NCI-H128 (cell line): ENCODE measurements at regions not wholly inside any gene's neighbourhood (a gene's known extent, or its start where the extent isn't known, plus 50 kb on each side); places are given as distances from the start of the nearest gene placed in this dataset.

Source experiments
- DNase-seq: peaks from one replicate; lab custom pipeline; 2025; ENCODE audit not compliant: unreplicated experiment; lab: John Stamatoyannopoulos, UW

DNA sequence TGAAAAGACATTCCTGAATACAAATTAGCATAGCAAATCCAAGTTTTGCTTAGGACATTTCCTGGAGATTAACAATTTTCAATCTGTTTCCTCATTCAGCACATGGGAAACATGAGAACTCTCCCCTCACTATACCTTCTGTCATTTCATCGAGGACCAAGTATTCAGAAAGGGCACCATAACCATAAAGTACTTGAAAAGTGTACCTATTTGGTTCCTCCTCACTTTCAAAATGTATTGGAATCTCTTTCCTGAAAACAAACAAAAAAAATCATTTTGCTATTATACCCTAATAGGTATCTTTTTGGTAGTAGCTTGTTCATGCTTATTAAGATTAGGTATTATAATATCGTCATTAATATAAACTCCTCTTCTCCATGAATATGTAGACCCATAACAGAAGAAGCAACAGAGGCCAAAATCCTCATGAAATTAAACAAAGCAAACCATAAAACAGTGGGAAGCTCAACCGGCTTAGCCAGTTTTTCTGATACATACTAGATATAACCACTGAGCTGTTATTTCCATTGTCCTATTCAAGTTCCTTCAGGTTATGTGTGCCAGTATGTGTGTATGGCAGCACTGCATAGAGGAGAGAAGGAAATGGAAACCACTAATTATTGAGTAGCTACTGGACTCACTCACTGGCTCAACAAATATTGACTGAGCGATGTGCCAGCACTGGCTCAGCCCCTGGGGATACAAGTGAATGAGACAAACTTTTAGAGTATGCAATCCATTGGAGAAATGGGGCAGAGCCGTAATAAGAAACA is 274.0 kb downstream of the MAFB start:
- DNase-seq = no peak

- DNase-seq = no peak
Measured at GRCh38 chr20:40410028-40410427, 279.0 kb downstream of the MAFB start.

DNA sequence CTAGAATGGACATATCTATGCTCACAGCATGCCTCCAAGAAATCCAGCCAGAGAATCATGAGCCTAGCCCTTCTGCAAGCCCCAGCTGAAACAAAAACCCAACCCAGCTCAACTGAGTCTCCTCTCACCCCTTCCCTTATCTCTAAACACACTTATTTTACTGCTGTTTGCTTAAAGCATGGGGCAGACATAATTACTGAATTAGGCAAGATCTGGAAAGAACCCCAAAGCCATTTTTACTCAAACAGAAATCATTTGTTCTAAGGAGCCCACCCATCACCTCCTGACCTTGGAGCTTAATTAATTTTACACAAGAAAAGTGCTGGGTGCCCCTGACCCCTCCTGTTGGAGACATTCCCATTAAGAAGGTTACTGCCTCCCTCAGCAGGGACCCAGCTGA is 291.6 kb downstream of the MAFB start:
- no peak for DNase-seq

DNA sequence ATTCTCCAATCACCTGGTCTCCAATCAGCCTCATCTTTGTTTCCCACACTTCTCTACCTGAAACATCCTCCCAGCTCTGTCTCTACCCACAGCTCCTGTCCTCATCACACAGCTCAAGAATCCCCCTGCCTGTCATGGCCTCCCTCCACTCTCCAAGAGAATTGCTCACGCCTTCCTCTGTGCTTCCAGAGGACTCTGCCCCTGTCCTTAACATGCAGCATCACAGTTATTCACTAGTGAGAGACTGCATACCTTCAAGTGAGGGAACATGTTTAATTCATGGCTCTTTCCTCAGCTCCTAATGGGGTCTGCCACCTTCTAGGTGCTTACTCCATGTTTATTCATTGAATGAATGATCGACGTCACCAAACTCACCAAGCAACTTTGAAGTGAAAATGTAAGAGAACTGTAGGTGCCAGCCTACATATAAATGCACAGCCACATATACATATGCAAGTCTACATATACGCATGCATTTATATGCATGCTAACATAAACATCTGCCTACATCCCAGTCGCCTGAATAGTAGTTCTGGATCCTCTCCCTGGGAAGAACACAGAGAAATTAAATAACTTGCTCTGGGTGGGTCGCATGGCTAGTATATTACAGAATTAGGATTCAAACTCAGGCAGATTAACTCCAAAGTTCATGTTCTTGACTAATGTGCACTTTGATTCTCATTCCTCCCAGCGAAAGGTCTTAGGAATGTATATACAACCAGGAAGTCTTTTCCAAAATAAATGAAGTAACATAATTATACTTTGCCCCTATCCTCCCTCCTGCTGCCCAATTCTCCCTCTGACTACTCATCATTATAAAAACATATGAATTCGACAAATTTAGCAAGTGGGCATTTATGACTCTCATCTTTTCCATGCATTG is 295.6 kb downstream of the MAFB start:
- DNase-seq = no peak

DNA sequence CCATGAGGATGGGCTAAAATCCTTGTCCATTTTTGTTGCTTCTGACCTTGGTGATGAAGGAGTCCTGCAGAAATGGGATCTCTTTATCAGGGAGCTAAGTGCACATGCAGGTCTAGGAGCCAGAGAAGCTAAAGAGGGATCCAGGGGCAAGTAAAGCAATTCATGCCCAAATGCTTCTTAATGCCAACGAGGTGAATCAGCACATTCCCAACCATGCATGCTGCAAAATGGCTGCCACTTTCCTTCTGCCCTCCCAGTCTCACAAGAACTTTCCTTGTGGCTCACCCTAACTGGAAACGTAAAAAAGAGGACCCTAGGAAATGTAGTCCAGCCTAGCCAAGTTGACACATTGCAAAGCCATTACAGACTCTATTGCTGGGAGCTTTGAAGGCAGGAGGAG is 298.4 kb downstream of the MAFB start:
- DNase-seq = no peak

GRCh38 chr20:40370800-40371199 is 318.2 kb downstream of the MAFB start:
- no peak for DNase-seq

DNA sequence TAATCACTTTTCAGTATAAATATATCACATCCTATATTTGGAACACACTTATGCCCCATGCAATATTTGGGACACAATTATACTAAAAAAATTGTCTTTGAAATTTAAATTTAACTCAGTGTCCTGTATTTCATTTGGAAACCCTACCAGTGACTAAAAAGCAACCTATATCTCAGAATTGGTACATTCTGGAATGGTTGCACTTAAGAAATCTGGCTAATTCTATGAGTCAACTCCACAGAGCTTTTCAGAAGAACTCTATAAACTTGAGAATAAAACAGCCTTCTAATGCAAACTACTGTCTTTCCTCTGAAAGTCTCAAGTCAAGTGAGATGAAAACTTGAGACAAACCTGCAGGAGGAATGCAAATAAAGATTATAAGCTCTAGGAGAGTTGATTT is 320.2 kb downstream of the MAFB start:
- DNase-seq = no peak

DNA sequence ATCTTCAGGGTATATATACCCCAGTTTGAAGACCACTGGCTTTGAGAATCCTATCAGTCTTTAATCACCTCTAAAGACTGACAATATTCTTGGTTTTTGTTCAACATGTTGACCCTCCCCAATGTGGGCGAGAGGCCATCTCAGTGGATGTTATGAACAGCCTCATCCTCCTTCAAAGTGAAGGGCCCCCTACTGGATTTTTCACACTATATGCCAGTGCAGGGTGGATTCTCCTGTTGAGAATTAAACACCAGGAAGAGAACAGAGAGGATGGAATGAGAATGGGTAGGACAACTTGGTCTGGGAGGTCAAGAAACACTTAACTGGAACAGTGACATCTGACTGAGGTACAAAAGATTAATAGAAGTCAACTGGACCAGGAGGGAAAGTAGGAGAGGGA is 327.1 kb downstream of the MAFB start:
- DNase-seq = no peak

GRCh38 chr20:40359131-40359912 is 329.7 kb downstream of the MAFB start:
- no peak for DNase-seq

GRCh38 chr20:40354880-40355279 is 334.2 kb downstream of the MAFB start:
- no peak for DNase-seq

GRCh38 chr20:40343390-40343789 is 345.6 kb downstream of the MAFB start:
- DNase-seq = no peak

DNA sequence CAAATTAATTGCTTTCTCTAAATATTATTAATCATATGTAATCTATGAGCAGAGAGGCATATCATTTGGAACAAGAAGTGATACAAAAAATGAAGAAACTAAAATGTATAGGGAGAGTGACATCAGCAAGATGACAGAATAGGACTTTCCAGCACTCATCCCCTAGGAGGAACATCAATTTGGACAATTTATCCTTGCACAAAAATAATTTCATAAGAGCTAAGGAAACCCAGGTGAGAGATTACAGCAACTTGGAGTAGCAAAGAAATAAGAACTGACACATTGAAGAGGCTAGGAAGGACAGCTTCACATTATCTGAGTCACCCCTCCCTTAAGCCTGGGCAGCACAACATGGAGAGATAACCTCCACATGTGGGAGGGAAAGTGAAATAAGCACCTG is 347.5 kb downstream of the MAFB start:
- DNase-seq = no peak

DNA sequence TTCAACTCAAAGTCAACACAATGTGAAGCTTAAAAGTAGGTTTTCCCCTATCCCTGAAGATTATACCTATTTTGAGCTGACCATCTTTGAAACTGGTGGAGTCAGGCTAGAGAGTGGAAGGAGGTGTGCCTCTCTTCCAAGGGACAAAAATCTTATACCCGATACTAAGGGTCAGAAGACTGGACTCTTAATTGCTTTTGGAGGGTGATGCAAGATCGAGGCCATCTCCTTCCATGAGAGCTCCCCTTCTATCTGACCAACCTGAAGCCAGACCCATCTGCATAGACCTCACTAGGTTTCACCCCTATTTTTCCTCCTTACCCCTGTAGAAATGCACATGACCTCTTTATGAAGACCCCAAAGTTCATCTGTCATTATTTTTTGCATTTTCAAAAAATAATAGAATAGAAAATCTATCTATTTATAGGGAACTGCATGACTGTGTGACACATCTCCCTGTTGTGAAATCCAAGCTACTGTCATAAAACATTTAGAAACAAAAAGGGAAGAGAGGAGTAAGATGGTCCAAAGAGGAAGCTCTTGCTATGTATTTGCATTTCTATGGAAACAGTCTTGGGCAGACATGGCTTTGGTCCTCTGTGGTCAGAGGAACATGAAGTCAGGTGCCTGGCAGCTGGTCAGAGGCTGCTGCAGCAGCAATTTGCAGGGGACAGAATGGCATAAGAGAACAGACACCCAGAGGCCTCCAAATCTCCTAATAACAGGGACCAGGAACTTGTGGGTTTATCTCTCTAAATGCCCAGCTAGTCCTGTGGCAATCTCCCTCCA is 349.2 kb downstream of the MAFB start:
- DNase-seq = no peak

DNA sequence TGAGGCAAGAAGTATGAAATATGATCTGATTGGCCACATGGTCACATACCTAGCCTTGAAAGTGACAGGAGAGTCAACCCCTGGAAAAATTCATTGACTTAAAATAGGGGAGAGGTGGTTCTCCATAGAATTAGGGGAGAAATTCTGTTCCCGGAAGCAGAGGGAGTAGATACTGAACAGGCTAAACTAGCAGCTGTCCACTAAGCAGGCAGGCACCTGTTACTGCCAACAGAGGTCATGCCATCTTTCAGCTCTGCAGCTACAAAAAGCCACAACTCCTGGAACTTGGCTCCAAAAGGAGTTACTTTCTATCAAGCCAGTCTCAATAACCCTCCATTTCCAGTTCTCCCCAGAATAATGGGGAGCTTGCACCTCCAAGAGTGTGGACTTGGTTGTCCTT is 352.5 kb downstream of the MAFB start:
- no peak for DNase-seq

GRCh38 chr20:40335901-40336351 is 353.1 kb downstream of the MAFB start:
- no peak for DNase-seq

GRCh38 chr20:40335437-40335836 is 353.6 kb downstream of the MAFB start:
- no peak for DNase-seq

GRCh38 chr20:40333591-40333990 is 355.4 kb downstream of the MAFB start:
- DNase-seq = no peak

- DNase-seq = no peak
Measured at GRCh38 chr20:40331807-40332560, 357.1 kb downstream of the MAFB start.

DNA sequence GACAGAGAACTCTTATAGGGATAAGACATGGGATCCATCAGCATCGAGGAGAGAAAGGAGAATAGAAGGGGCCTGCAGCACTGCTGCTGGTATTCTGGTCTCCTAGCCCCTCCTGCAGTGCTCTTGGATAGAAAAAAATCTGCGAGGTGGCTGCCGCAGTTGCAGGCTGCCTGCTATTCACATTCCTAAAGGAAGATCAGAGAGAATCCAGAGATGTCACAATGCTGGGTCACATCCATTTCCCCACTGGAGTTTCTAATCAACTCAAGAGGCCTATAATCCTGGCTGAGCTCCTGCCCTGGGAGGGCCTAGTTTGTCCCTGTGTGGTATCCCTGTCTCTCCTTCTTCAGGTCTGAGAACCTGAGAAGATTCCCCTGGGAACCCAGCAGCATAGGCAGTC is 357.8 kb downstream of the MAFB start:
- no peak for DNase-seq

DNA sequence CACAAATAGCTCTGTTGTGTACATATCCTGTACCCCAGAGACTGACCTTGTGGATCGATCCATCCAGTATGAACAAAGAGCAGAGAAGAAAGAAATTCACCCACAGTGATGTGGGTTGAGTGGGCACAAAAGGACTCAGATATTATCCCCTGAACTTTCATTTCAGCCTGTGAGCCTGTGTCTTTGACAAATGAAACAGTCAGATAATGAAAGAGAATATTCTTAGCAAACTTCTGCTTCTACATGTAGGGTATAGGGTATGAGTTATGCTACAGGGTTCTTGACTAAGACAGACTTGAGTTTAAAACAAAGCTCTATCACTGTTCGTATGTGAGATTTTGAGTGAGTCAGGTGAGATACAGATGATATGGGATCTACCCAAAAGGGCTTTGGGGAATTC is 359.7 kb downstream of the MAFB start:
- no peak for DNase-seq
